Astrocyte of the cerebellum (primary cell): ENCODE measurements at regions not wholly inside any gene's neighbourhood (a gene's known extent, or its start where the extent isn't known, plus 50 kb on each side); places are given as distances from the start of the nearest gene placed in this dataset.

ENCODE experiments used
- DNase-seq: peaks from one replicate; pipeline ENCODE4 v3.0.0-alpha.2; 2011; ENCODE audit warnings: low read depth
- H3K4me3 ChIP-seq: 2 replicates; pipeline ENCODE4 v1.5.1; 2011; ENCODE audit warnings: mild to moderate bottlenecking, low read depth, low read length, moderate library complexity
- CTCF ChIP-seq: IDR thresholded peaks from 2 replicates; pipeline ENCODE4 v1.5.1; 2012; ENCODE audit warnings: low read length, low read depth, moderate library complexity, mild to moderate bottlenecking; ENCODE audit errors: missing control alignments
- in situ Hi-C: cut with HindIII; loops from 2 replicates; pipeline ENCODE4 v1.10.0; 2017; ENCODE audit warnings: low sequenced_read_pairs

GRCh38 chr12:25819691-25820090, 138.8 kb upstream of the RASSF8 start:
- DNase-seq, result no peak
- in situ Hi-C loops, result no loop called here
- TF ChIP-seq CTCF, result no peak
- H3K4me3 ChIP-seq, result no peak overlapping the region

GRCh38 chr12:25822281-25822680, 136.2 kb upstream of the RASSF8 start:
- in situ Hi-C loops, result no loop called here
- no peak for DNase-seq
- H3K4me3 ChIP-seq, result no peak overlapping the region
- TF ChIP-seq CTCF, result no peak

GRCh38 chr12:25824734-25825133, 133.7 kb upstream of the RASSF8 start:
- in situ Hi-C loops, result no loop called here
- no peak for DNase-seq
- H3K4me3 ChIP-seq, result no peak overlapping the region
- TF ChIP-seq CTCF, result no peak

GRCh38 chr12:25825446-25825845, 133.0 kb upstream of the RASSF8 start:
- no peak for DNase-seq
- TF ChIP-seq CTCF, result no peak
- in situ Hi-C loops, result no loop called here
- H3K4me3 ChIP-seq, result no peak overlapping the region

GRCh38 chr12:25827141-25827540, 131.3 kb upstream of the RASSF8 start:
- in situ Hi-C loops, result no loop called here
- TF ChIP-seq CTCF, result no peak
- no peak for DNase-seq
- H3K4me3 ChIP-seq, result no peak overlapping the region

- DNase-seq, result no peak
- in situ Hi-C loops, result no loop called here
- no peak overlapping the region for H3K4me3 ChIP-seq
- TF ChIP-seq CTCF, result no peak
These were observed 130.7 kb upstream of the RASSF8 start for GRCh38 chr12:25827747-25828146.

- no peak for TF ChIP-seq CTCF
- H3K4me3 ChIP-seq, result no peak overlapping the region
- DNase-seq, result no peak
- in situ Hi-C loops, result no loop called here
These were observed 130.3 kb upstream of the RASSF8 start for GRCh38 chr12:25828188-25828587.
